CD4-positive, alpha-beta T cell (primary cell): ENCODE measurements at regions not wholly inside any gene's neighbourhood (a gene's known extent, or its start where the extent isn't known, plus 50 kb on each side); places are given as distances from the start of the nearest gene placed in this dataset.
A peak's percentile ranks its signal among the peaks of the same experiment; 100 is the strongest.

Source experiments
- ATAC-seq: fragments of 200-7000 bp; cut with Tn5 transposase; one replicate; pipeline ENCODE4 v1.10.0; 2022; ENCODE audit warnings: mild to moderate bottlenecking; ENCODE audit not compliant: poor library complexity
- CTCF ChIA-PET: fragments of 350-600 bp; sonication (Branson Sonifier 250); formaldehyde crosslinking; loops from one replicate; lab custom pipeline; 2021; ENCODE audit warnings: antibody characterized with exemption, inconsistent platforms; lab: Charles Lee
- POLR2A ChIA-PET: fragments of 350-600 bp; sonication (Branson Sonifier 250); formaldehyde crosslinking; loops from one replicate; lab custom pipeline; 2021; ENCODE audit warnings: antibody characterized with exemption, inconsistent platforms; lab: Charles Lee
- DNase-seq, 14 experiments: peaks; one replicate each; pipeline ENCODE4 v3.0.0-alpha.2; 2013 to 2020; ENCODE audit warnings: mixed read lengths in 2 of 14
- H3K27ac ChIP-seq, 2 donors: one replicate each; pipeline versions ENCODE4 v1.5.1 to v1.7.0; 2013; ENCODE audit warnings: low read length in 2 of 2, low read depth in 1 of 2, mild to moderate bottlenecking in 1 of 2
- H3K27me3 ChIP-seq, 2 experiments: 1 replicate in 1 of 2; 2 replicates in 1 of 2; pipeline versions ENCODE4 v1.6.1 to v1.7.0; 2013; ENCODE audit warnings: low read length in 2 of 2, control low read depth in 1 of 2, mild to moderate bottlenecking in 1 of 2, moderate library complexity in 1 of 2; ENCODE audit not compliant: insufficient read depth in 2 of 2, control insufficient read depth in 1 of 2
- H3K36me3 ChIP-seq: one replicate; pipeline ENCODE4 v1.6.1; 2013; ENCODE audit warnings: low read length, control low read depth; ENCODE audit not compliant: insufficient read depth
- H3K4me1 ChIP-seq: one replicate; pipeline ENCODE4 v1.6.1; 2013; ENCODE audit warnings: low read length, control low read depth; ENCODE audit not compliant: insufficient read depth
- H3K4me3 ChIP-seq: one replicate; pipeline ENCODE4 v1.5.1; 2013; ENCODE audit warnings: mild to moderate bottlenecking, low read length, moderate library complexity
- H3K9me3 ChIP-seq, 2 experiments: 1 replicate in 1 of 2; 2 replicates in 1 of 2; pipeline versions ENCODE4 v1.6.1 to v1.7.0; 2013; ENCODE audit warnings: low read length in 2 of 2, mild to moderate bottlenecking in 2 of 2, control low read depth in 1 of 2, moderate library complexity in 1 of 2; ENCODE audit not compliant: control insufficient read depth in 1 of 2, insufficient read depth in 1 of 2
- H3K27ac Mint-ChIP-seq: one replicate; pipeline ENCODE4 v1.8.0; 2020; ENCODE audit warnings: mixed read lengths
- H3K27me3 Mint-ChIP-seq: one replicate; pipeline ENCODE4 v1.8.0; 2021; ENCODE audit warnings: mixed read lengths
- H3K36me3 Mint-ChIP-seq: one replicate; pipeline ENCODE4 v1.8.0; 2021; ENCODE audit warnings: low read depth, mixed read lengths
- H3K4me1 Mint-ChIP-seq: one replicate; pipeline ENCODE4 v1.8.0; 2021; ENCODE audit warnings: low read depth, mixed read lengths
- H3K4me3 Mint-ChIP-seq: one replicate; pipeline ENCODE4 v1.8.0; 2020; ENCODE audit warnings: mild to moderate bottlenecking, mixed read lengths
- H3K9me3 Mint-ChIP-seq: one replicate; pipeline ENCODE4 v1.8.0; 2020; ENCODE audit warnings: mixed read lengths
- intact Hi-C, 2 experiments: fragments of 100-400 bp; cut with DNase I in 1 of 2; cut with micrococcal nuclease in 1 of 2; formaldehyde crosslinking; loops; one replicate each; pipeline versions ENCODE4 v1.15.1 to v1.9.0; 2023 to 2025; cut with DNase I, micrococcal nuclease
- TF ChIP-seq, protein P1 (sequence below): fragments of 200-600 bp; IDR thresholded peaks from one replicate; pipeline ENCODE4 v1.8.0; 2022; ENCODE audit warnings: antibody characterized with exemption, mild to moderate bottlenecking

DNA sequence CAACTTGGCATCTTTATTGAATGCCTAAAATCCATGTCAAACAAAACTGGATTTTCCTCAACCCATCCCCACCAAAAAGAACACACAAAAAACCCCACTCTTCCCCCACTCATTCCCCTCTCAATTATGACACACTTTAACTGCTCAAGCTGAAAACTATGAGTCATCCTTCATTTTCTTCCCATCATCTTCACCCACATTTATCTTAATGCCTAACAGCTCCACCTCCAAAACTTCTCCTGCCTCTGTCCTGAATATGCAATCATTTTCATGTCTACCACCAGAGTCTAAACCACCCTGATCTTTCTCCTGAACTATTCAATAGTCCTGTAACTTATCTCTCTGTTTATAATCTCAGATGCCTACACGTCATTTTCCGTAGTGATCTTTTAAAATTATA is 239.7 kb downstream of the BCAT1 start:
- no peak overlapping the region for H3K27ac Mint-ChIP-seq
- Histone ChIP-seq H3K9me3 (no peaks in the 10 kb centered on the region), H3K27me3 (no peaks in the 10 kb centered on the region), H3K4me1 (no peaks in the 10 kb centered on the region), H3K4me3 (no peak overlapping the region), H3K36me3 (no peaks in the 10 kb centered on the region), H3K27ac (no peak overlapping the region)
- no peaks in the 10 kb centered on the region for H3K9me3 Mint-ChIP-seq
- DNase-seq (peak in 2 of 14 experiments; percentile 4 to 20), ATAC-seq (no peak)
- ChIA-PET CTCF (no interaction called here), POLR2A (no interaction called here)
- no peaks in the 10 kb centered on the region for H3K27me3 Mint-ChIP-seq
- H3K4me1 Mint-ChIP-seq, result no peaks in the 10 kb centered on the region
- intact Hi-C loops, result no loop called here
- no peak overlapping the region for H3K4me3 Mint-ChIP-seq
- TF ChIP-seq, protein P1, sequence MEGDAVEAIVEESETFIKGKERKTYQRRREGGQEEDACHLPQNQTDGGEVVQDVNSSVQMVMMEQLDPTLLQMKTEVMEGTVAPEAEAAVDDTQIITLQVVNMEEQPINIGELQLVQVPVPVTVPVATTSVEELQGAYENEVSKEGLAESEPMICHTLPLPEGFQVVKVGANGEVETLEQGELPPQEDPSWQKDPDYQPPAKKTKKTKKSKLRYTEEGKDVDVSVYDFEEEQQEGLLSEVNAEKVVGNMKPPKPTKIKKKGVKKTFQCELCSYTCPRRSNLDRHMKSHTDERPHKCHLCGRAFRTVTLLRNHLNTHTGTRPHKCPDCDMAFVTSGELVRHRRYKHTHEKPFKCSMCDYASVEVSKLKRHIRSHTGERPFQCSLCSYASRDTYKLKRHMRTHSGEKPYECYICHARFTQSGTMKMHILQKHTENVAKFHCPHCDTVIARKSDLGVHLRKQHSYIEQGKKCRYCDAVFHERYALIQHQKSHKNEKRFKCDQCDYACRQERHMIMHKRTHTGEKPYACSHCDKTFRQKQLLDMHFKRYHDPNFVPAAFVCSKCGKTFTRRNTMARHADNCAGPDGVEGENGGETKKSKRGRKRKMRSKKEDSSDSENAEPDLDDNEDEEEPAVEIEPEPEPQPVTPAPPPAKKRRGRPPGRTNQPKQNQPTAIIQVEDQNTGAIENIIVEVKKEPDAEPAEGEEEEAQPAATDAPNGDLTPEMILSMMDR, result no peak
- H3K36me3 Mint-ChIP-seq, result no peaks in the 10 kb centered on the region

DNA sequence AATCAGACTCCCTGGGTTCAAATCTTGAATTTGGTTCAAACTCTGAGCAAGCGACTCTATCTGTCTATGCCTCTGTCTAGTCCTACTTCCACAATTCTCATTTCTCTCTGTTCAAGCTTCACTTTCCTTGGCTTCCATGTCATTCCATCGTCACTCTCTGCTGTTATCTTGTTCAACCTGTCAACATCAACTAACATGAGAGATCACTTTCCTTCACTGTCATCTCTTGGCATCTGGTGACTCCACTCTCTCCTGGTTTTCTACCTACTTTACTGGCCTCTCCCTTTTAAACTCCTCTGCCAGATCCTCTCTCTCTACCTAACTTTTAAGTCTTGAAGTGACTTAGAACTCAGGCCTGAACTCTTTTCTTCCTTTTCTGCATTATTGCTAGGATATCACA is 240.2 kb downstream of the BCAT1 start:
- Histone ChIP-seq H3K27ac (no peak overlapping the region), H3K4me1 (no peaks in the 10 kb centered on the region), H3K4me3 (no peak overlapping the region), H3K27me3 (no peaks in the 10 kb centered on the region), H3K9me3 (no peaks in the 10 kb centered on the region), H3K36me3 (no peaks in the 10 kb centered on the region)
- intact Hi-C loops, result no loop called here
- H3K27ac Mint-ChIP-seq, result no peak overlapping the region
- no peak for ATAC-seq
- DNase-seq, result no peak
- no peaks in the 10 kb centered on the region for H3K27me3 Mint-ChIP-seq
- ChIA-PET CTCF (no interaction called here), POLR2A (no interaction called here)
- TF ChIP-seq, protein P1, result no peak
- no peaks in the 10 kb centered on the region for H3K36me3 Mint-ChIP-seq
- H3K4me3 Mint-ChIP-seq, result no peak overlapping the region
- no peaks in the 10 kb centered on the region for H3K9me3 Mint-ChIP-seq
- H3K4me1 Mint-ChIP-seq, result no peaks in the 10 kb centered on the region

DNA sequence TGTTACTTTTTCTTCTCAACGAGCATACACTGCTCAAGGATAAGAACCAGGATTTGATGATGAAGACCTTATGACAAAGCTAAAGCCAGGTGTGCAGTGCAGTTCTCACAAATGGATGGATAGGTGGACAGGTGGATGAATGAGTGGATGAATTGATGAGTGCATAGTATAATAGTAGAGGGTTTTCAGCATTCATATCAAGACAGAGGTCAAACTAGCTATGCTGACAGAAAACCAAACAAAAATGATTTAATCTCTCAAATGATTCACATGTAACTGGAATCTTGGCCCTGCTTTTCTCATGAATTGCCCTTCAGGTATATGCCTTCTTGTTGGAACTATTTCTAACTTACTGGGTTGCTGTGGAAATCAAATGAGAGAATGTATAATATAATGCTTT is 240.9 kb downstream of the BCAT1 start:
- DNase-seq (no peak), ATAC-seq (no peak)
- Mint-ChIP-seq H3K4me1 (no peaks in the 10 kb centered on the region), H3K9me3 (no peaks in the 10 kb centered on the region), H3K4me3 (no peak overlapping the region), H3K36me3 (no peaks in the 10 kb centered on the region), H3K27me3 (no peaks in the 10 kb centered on the region), H3K27ac (no peak overlapping the region)
- CTCF ChIA-PET, result no interaction called here
- intact Hi-C loops, result no loop called here
- TF ChIP-seq, protein P1, result no peak
- H3K27ac ChIP-seq, result no peak overlapping the region
- no peaks in the 10 kb centered on the region for H3K4me1 ChIP-seq
- H3K9me3 ChIP-seq, result no peaks in the 10 kb centered on the region
- POLR2A ChIA-PET, result no interaction called here
- no peaks in the 10 kb centered on the region for H3K27me3 ChIP-seq
- no peak overlapping the region for H3K4me3 ChIP-seq
- no peaks in the 10 kb centered on the region for H3K36me3 ChIP-seq
